SU-DHL-6 (cell line): ENCODE measurements at regions not wholly inside any gene's neighbourhood (a gene's known extent, or its start where the extent isn't known, plus 50 kb on each side); places are given as distances from the start of the nearest gene placed in this dataset.

ENCODE experiments used
- EZH2phosphoT487 ChIP-seq: fragments of 200-600 bp; sonication (generic), shearing (Covaris generic); conservative IDR thresholded peaks from 2 replicates; pipeline ENCODE4 v1.6.1; 2018; ENCODE audit warnings: mild to moderate bottlenecking, antibody characterized with exemption, low read length, moderate library complexity, mixed read lengths
- TF ChIP-seq, protein P1 (sequence below): fragments of 200-600 bp; sonication (generic); IDR thresholded peaks from one replicate; pipeline ENCODE4 v1.5.1; 2017; ENCODE audit warnings: antibody characterized with exemption, mild to moderate bottlenecking, low read length, moderate library complexity; ENCODE audit not compliant: insufficient read depth, poor library complexity, severe bottlenecking

DNA sequence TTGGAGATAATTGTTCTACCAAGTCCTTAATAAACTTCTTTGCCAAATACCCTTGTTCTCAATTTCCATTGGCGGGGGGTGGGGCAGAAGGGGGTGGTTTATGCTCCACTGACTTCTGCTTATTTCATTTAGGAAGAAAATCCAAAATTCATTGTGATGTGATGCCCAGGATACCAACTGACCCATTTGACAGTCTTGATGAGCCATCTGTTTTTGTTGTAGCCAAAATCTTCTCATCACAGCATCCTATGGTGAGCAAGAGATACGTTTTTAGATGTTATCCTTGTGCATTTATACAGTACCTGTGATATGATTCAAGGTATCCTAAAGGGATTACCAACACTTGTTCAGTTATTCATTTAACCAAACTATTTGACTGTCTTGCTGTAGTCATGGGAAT lies 108.5 kb upstream of the BMP5 start:
- TF ChIP-seq, protein P1, sequence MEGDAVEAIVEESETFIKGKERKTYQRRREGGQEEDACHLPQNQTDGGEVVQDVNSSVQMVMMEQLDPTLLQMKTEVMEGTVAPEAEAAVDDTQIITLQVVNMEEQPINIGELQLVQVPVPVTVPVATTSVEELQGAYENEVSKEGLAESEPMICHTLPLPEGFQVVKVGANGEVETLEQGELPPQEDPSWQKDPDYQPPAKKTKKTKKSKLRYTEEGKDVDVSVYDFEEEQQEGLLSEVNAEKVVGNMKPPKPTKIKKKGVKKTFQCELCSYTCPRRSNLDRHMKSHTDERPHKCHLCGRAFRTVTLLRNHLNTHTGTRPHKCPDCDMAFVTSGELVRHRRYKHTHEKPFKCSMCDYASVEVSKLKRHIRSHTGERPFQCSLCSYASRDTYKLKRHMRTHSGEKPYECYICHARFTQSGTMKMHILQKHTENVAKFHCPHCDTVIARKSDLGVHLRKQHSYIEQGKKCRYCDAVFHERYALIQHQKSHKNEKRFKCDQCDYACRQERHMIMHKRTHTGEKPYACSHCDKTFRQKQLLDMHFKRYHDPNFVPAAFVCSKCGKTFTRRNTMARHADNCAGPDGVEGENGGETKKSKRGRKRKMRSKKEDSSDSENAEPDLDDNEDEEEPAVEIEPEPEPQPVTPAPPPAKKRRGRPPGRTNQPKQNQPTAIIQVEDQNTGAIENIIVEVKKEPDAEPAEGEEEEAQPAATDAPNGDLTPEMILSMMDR: no peak
- TF ChIP-seq EZH2phosphoT487: no peak
